ENCODE measurements at regions not wholly inside any gene's neighbourhood (a gene's known extent, or its start where the extent isn't known, plus 50 kb on each side); places are given as distances from the start of the nearest gene placed in this dataset.

DNA sequence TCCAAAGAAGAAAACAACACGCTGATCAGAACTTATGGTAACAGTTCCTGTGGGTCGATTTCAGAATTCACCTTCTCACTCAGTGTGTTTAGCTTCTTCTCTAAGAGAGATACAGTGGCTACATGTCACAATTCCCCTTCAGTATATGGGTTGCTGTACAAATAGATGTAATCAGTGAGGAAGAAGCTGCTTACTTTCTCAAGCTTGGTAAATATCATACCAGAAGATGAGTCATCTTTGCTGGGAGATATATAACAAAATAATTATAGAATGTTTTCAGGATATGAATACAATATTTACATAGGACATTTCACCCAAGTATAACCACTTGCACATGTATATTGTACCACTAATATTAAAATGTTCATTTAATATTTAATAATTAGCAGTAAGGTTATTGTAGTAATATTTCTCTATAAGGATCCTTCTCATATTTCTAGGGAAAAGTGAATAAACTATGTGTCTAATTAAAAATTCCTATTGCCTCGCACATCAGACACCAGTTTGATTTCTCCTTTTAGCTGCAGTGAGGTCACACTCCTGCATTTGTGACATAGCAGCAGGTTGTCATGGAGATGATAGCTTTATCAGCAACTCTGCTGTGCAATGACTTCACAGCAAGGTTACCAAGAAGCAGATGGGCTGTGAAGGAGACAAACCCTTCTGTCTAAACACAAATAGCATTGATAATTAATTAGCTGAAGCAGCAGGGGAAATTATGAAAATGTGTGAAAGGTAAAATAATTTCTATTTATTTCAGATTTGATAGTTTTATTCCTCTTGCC lies 211.4 kb downstream of the TUSC7 start:
- no peaks in the 10 kb centered on the region for H3K4me1 Mint-ChIP-seq (ENCODE audit: low read depth, unreplicated experiment)
- no peak overlapping the region for H3K4me3 Mint-ChIP-seq (ENCODE audit: low read depth, unreplicated experiment)
- CTCF ChIA-PET: interaction anchor here (0.6 to 1.0 kb wide), 2 partner anchors 10 to 644 kb away, joined by 3 read pairs; no protein-coding TSS in a partner anchor
- no peaks in the 10 kb centered on the region for H3K9me3 Mint-ChIP-seq (ENCODE audit: low read depth, unreplicated experiment)
- TF ChIP-seq CTCF (IDR thresholded peaks at IDR 0.05; ENCODE audit: unreplicated experiment): no peak
- H3K27ac Mint-ChIP-seq (ENCODE audit: unreplicated experiment): no peak overlapping the region
- no peak for DNase-seq
- no peaks in the 10 kb centered on the region for H3K36me3 Mint-ChIP-seq (ENCODE audit: insufficient read depth, unreplicated experiment)
- intact Hi-C loops (cut with micrococcal nuclease; ENCODE audit: unreplicated experiment): no loop called here
- no peaks in the 10 kb centered on the region for H3K27me3 Mint-ChIP-seq (ENCODE audit: unreplicated experiment)
- BruUV-seq (replicated peaks): no TSS peak

DNA sequence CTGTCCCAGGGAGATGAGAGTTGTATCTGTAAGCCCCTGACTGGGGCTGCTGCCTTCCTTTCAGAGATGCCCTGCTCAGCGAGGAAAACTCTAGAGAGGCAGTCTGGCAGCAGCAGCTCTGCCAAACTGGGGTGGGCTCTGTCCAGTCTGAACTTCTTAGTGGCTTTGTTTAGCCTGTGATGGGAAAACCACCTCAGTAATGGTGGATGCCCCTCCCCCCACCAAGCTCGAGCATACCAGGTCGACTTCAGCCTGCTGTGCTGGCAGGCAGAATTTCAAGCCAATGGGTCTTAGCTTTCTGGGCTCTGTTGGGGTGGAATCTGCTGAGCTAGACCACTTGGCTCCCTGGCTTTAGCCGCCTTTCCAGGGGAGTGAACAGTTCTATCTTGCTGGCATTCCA lies 218.3 kb downstream of the TUSC7 start:
- Mint-ChIP-seq H3K36me3 (ENCODE audit: insufficient read depth, unreplicated experiment) (no peaks in the 10 kb centered on the region), H3K4me1 (ENCODE audit: low read depth, unreplicated experiment) (no peaks in the 10 kb centered on the region), H3K27me3 (ENCODE audit: unreplicated experiment) (no peaks in the 10 kb centered on the region), H3K4me3 (ENCODE audit: low read depth, unreplicated experiment) (no peak overlapping the region), H3K9me3 (ENCODE audit: low read depth, unreplicated experiment) (no peaks in the 10 kb centered on the region), H3K27ac (ENCODE audit: unreplicated experiment) (no peak overlapping the region)
- intact Hi-C loops (cut with micrococcal nuclease; ENCODE audit: unreplicated experiment): no loop called here
- no TSS peak for BruUV-seq (replicated peaks)
- TF ChIP-seq CTCF (IDR thresholded peaks at IDR 0.05; ENCODE audit: unreplicated experiment): no peak
- no peak for DNase-seq
- CTCF ChIA-PET: no interaction called here

GRCh38 chr3:116929505-116930222 lies 220.1 kb downstream of the TUSC7 start:
- Mint-ChIP-seq H3K27me3 (ENCODE audit: unreplicated experiment) (no peaks in the 10 kb centered on the region), H3K9me3 (ENCODE audit: low read depth, unreplicated experiment) (no peaks in the 10 kb centered on the region), H3K4me3 (ENCODE audit: low read depth, unreplicated experiment) (no peak overlapping the region), H3K36me3 (ENCODE audit: insufficient read depth, unreplicated experiment) (no peaks in the 10 kb centered on the region), H3K4me1 (ENCODE audit: low read depth, unreplicated experiment) (no peaks in the 10 kb centered on the region), H3K27ac (ENCODE audit: unreplicated experiment) (no peak overlapping the region)
- no peak for TF ChIP-seq CTCF (IDR thresholded peaks at IDR 0.05; ENCODE audit: unreplicated experiment)
- BruUV-seq (replicated peaks): no TSS peak
- DNase-seq: no peak
- CTCF ChIA-PET: no interaction called here
- intact Hi-C loops (cut with micrococcal nuclease; ENCODE audit: unreplicated experiment): no loop called here

- no peaks in the 10 kb centered on the region for H3K36me3 Mint-ChIP-seq (ENCODE audit: insufficient read depth, unreplicated experiment)
- TF ChIP-seq CTCF (IDR thresholded peaks at IDR 0.05; ENCODE audit: unreplicated experiment): no peak
- H3K27me3 Mint-ChIP-seq (ENCODE audit: unreplicated experiment): no peaks in the 10 kb centered on the region
- no TSS peak for BruUV-seq (replicated peaks)
- no peak overlapping the region for H3K4me3 Mint-ChIP-seq (ENCODE audit: low read depth, unreplicated experiment)
- H3K27ac Mint-ChIP-seq (ENCODE audit: unreplicated experiment): no peak overlapping the region
- DNase-seq: no peak
- no peaks in the 10 kb centered on the region for H3K4me1 Mint-ChIP-seq (ENCODE audit: low read depth, unreplicated experiment)
- H3K9me3 Mint-ChIP-seq (ENCODE audit: low read depth, unreplicated experiment): no peaks in the 10 kb centered on the region
- intact Hi-C loops (cut with micrococcal nuclease; ENCODE audit: unreplicated experiment): no loop called here
- CTCF ChIA-PET: interaction anchor here (0.7 to 0.8 kb wide), 2 partner anchors 9 to 29 kb away, joined by 3 read pairs; no protein-coding TSS in a partner anchor
These were observed 221.2 kb downstream of the TUSC7 start for GRCh38 chr3:116930786-116931185.
